CD4-positive, alpha-beta T cell (primary cell): ENCODE measurements at regions not wholly inside any gene's neighbourhood (a gene's known extent, or its start where the extent isn't known, plus 50 kb on each side); places are given as distances from the start of the nearest gene placed in this dataset.
A peak's percentile ranks its signal among the peaks of the same experiment; 100 is the strongest.

ENCODE experiments used
- ATAC-seq: fragments of 200-7000 bp; cut with Tn5 transposase; one replicate; pipeline ENCODE4 v1.10.0; 2022; ENCODE audit warnings: mild to moderate bottlenecking; ENCODE audit not compliant: poor library complexity
- CTCF ChIA-PET: fragments of 350-600 bp; sonication (Branson Sonifier 250); formaldehyde crosslinking; loops from one replicate; lab custom pipeline; 2021; ENCODE audit warnings: antibody characterized with exemption, inconsistent platforms; lab: Charles Lee
- POLR2A ChIA-PET: fragments of 350-600 bp; sonication (Branson Sonifier 250); formaldehyde crosslinking; loops from one replicate; lab custom pipeline; 2021; ENCODE audit warnings: antibody characterized with exemption, inconsistent platforms; lab: Charles Lee
- DNase-seq, 14 experiments: peaks; one replicate each; pipeline ENCODE4 v3.0.0-alpha.2; 2013 to 2020; ENCODE audit warnings: mixed read lengths in 2 of 14
- H3K27ac ChIP-seq, 2 donors: one replicate each; pipeline versions ENCODE4 v1.5.1 to v1.7.0; 2013; ENCODE audit warnings: low read length in 2 of 2, low read depth in 1 of 2, mild to moderate bottlenecking in 1 of 2
- H3K27me3 ChIP-seq, 2 experiments: 1 replicate in 1 of 2; 2 replicates in 1 of 2; pipeline versions ENCODE4 v1.6.1 to v1.7.0; 2013; ENCODE audit warnings: low read length in 2 of 2, control low read depth in 1 of 2, mild to moderate bottlenecking in 1 of 2, moderate library complexity in 1 of 2; ENCODE audit not compliant: insufficient read depth in 2 of 2, control insufficient read depth in 1 of 2
- H3K36me3 ChIP-seq: one replicate; pipeline ENCODE4 v1.6.1; 2013; ENCODE audit warnings: low read length, control low read depth; ENCODE audit not compliant: insufficient read depth
- H3K4me1 ChIP-seq: one replicate; pipeline ENCODE4 v1.6.1; 2013; ENCODE audit warnings: low read length, control low read depth; ENCODE audit not compliant: insufficient read depth
- H3K4me3 ChIP-seq: one replicate; pipeline ENCODE4 v1.5.1; 2013; ENCODE audit warnings: mild to moderate bottlenecking, low read length, moderate library complexity
- H3K9me3 ChIP-seq, 2 experiments: 1 replicate in 1 of 2; 2 replicates in 1 of 2; pipeline versions ENCODE4 v1.6.1 to v1.7.0; 2013; ENCODE audit warnings: low read length in 2 of 2, mild to moderate bottlenecking in 2 of 2, control low read depth in 1 of 2, moderate library complexity in 1 of 2; ENCODE audit not compliant: control insufficient read depth in 1 of 2, insufficient read depth in 1 of 2
- H3K27ac Mint-ChIP-seq: one replicate; pipeline ENCODE4 v1.8.0; 2020; ENCODE audit warnings: mixed read lengths
- H3K27me3 Mint-ChIP-seq: one replicate; pipeline ENCODE4 v1.8.0; 2021; ENCODE audit warnings: mixed read lengths
- H3K36me3 Mint-ChIP-seq: one replicate; pipeline ENCODE4 v1.8.0; 2021; ENCODE audit warnings: low read depth, mixed read lengths
- H3K4me1 Mint-ChIP-seq: one replicate; pipeline ENCODE4 v1.8.0; 2021; ENCODE audit warnings: low read depth, mixed read lengths
- H3K4me3 Mint-ChIP-seq: one replicate; pipeline ENCODE4 v1.8.0; 2020; ENCODE audit warnings: mild to moderate bottlenecking, mixed read lengths
- H3K9me3 Mint-ChIP-seq: one replicate; pipeline ENCODE4 v1.8.0; 2020; ENCODE audit warnings: mixed read lengths
- CTCF ChIP-seq: fragments of 200-600 bp; IDR thresholded peaks from one replicate; pipeline ENCODE4 v1.8.0; 2022; ENCODE audit warnings: antibody characterized with exemption, mild to moderate bottlenecking
- intact Hi-C, 2 experiments: fragments of 100-400 bp; cut with DNase I in 1 of 2; cut with micrococcal nuclease in 1 of 2; formaldehyde crosslinking; loops; one replicate each; pipeline versions ENCODE4 v1.15.1 to v1.9.0; 2023 to 2025; cut with DNase I, micrococcal nuclease

- Histone ChIP-seq H3K27ac (peak overlapping the region; percentile 84), H3K4me3 (no peak overlapping the region), H3K27me3 (no peaks in the 10 kb centered on the region), H3K36me3 (no peaks in the 10 kb centered on the region), H3K4me1 (peaks cover 99% of the 10 kb centered on the region), H3K9me3 (no peaks in the 10 kb centered on the region)
- ATAC-seq: peak; percentile 59
- POLR2A ChIA-PET: interaction anchor here (0.9 to 7.5 kb wide), 4 partner anchors 8 to 120 kb away, joined by 3 to 100 read pairs (median 16); partner anchors contain the start of gene RUNX3
- intact Hi-C loops: loop anchor here (2.0 to 5.0 kb wide), 2 partner anchors 39 to 40 kb away; no protein-coding TSS in a partner anchor
- Mint-ChIP-seq H3K4me3 (peak overlapping the region; percentile 46), H3K9me3 (no peaks in the 10 kb centered on the region), H3K36me3 (no peaks in the 10 kb centered on the region), H3K27ac (peak overlapping the region; percentile 84), H3K27me3 (no peaks in the 10 kb centered on the region), H3K4me1 (peaks cover 68% of the 10 kb centered on the region)
- no peak for TF ChIP-seq CTCF
- peak in 13 of 14 experiments; percentile 51 to 87 (median 59) for DNase-seq
- CTCF ChIA-PET: interaction anchor here (1.5 to 2.6 kb wide), 2 partner anchors 67 to 99 kb away, joined by 5 to 20 read pairs; no protein-coding TSS in a partner anchor
Observed at GRCh38 chr1:25030674-25031589, 100.9 kb upstream of the RUNX3 start.

- POLR2A ChIA-PET: no interaction called here
- no peaks in the 10 kb centered on the region for H3K36me3 Mint-ChIP-seq
- no peaks in the 10 kb centered on the region for H3K36me3 ChIP-seq
- intact Hi-C loops: loop anchor here (2.0 to 5.0 kb wide), 2 partner anchors 38 to 39 kb away; no protein-coding TSS in a partner anchor
- ATAC-seq (no peak), DNase-seq (peak in 1 of 14 experiments; percentile 13)
- H3K9me3 ChIP-seq: no peaks in the 10 kb centered on the region
- H3K27ac Mint-ChIP-seq: peak overlapping the region; percentile 84
- peaks cover 74% of the 10 kb centered on the region for H3K4me1 Mint-ChIP-seq
- CTCF ChIA-PET: interaction anchor here (1.5 kb wide), 1 partner anchor 66 kb away, joined by 5 read pairs; no protein-coding TSS in a partner anchor
- TF ChIP-seq CTCF: no peak
- H3K27me3 ChIP-seq: no peaks in the 10 kb centered on the region
- H3K4me3 ChIP-seq: no peak overlapping the region
- H3K4me3 Mint-ChIP-seq: peak overlapping the region; percentile 16
- H3K27ac ChIP-seq: no peak overlapping the region
- H3K27me3 Mint-ChIP-seq: no peaks in the 10 kb centered on the region
- H3K9me3 Mint-ChIP-seq: no peaks in the 10 kb centered on the region
- H3K4me1 ChIP-seq: peaks cover 100% of the 10 kb centered on the region
Observed at GRCh38 chr1:25030012-25030411, 99.9 kb upstream of the RUNX3 start.

- TF ChIP-seq CTCF: no peak
- Histone ChIP-seq H3K27ac (no peak overlapping the region), H3K27me3 (no peaks in the 10 kb centered on the region), H3K4me3 (peak overlapping the region; percentile 20), H3K9me3 (no peaks in the 10 kb centered on the region), H3K4me1 (peaks cover 100% of the 10 kb centered on the region), H3K36me3 (no peaks in the 10 kb centered on the region)
- H3K27me3 Mint-ChIP-seq: no peaks in the 10 kb centered on the region
- intact Hi-C loops: no loop called here
- ATAC-seq (no peak), DNase-seq (peak in 3 of 14 experiments; percentile 35 to 56 (median 52))
- peak overlapping the region; percentile 84 for H3K27ac Mint-ChIP-seq
- ChIA-PET CTCF (interaction anchor here (0.7 to 1.5 kb wide), 4 partner anchors 8 to 66 kb away, joined by 3 to 7 read pairs (median 4); no protein-coding TSS in a partner anchor), POLR2A (interaction anchor here (0.8 to 1.4 kb wide), 3 partner anchors 36 to 100 kb away, joined by 5 read pairs; no protein-coding TSS in a partner anchor)
- no peaks in the 10 kb centered on the region for H3K36me3 Mint-ChIP-seq
- peak overlapping the region; percentile 16 for H3K4me3 Mint-ChIP-seq
- peaks cover 79% of the 10 kb centered on the region for H3K4me1 Mint-ChIP-seq
- H3K9me3 Mint-ChIP-seq: no peaks in the 10 kb centered on the region
Observed at GRCh38 chr1:25028907-25029599, 99.0 kb upstream of the RUNX3 start.
